Activated CD8-positive, alpha-beta T cell treated with anti-CD3 and anti-CD28 coated beads for 36 hours (primary cell): ENCODE measurements at regions not wholly inside any gene's neighbourhood (a gene's known extent, or its start where the extent isn't known, plus 50 kb on each side); places are given as distances from the start of the nearest gene placed in this dataset.

Source experiments
- ATAC-seq: fragments of 200-7000 bp; cut with Tn5 transposase; one replicate; pipeline ENCODE4 v1.10.0; 2021; ENCODE audit warnings: mild to moderate bottlenecking, moderate library complexity
- CTCF ChIA-PET: fragments of 350-600 bp; sonication (Branson Sonifier 250); formaldehyde crosslinking; loops from one replicate; lab custom pipeline; 2021; ENCODE audit warnings: antibody characterized with exemption; lab: Charles Lee
- POLR2A ChIA-PET: fragments of 350-600 bp; sonication (Branson Sonifier 250); formaldehyde crosslinking; loops from one replicate; lab custom pipeline; 2021; ENCODE audit warnings: antibody characterized with exemption; lab: Charles Lee
- DNase-seq: peaks from one replicate; pipeline ENCODE4 v3.0.0-alpha.2; 2020
- H3K27ac Mint-ChIP-seq: one replicate; pipeline ENCODE4 v1.8.0; 2021; ENCODE audit warnings: mild to moderate bottlenecking, mixed read lengths
- H3K27me3 Mint-ChIP-seq: one replicate; pipeline ENCODE4 v1.8.0; 2021; ENCODE audit warnings: mixed read lengths
- H3K36me3 Mint-ChIP-seq: one replicate; pipeline ENCODE4 v1.8.0; 2021; ENCODE audit warnings: low read depth, mixed read lengths
- H3K4me1 Mint-ChIP-seq: one replicate; pipeline ENCODE4 v1.8.0; 2021; ENCODE audit warnings: low read depth, mixed read lengths
- H3K4me3 Mint-ChIP-seq: one replicate; pipeline ENCODE4 v1.8.0; 2021; ENCODE audit warnings: mild to moderate bottlenecking, moderate library complexity, mixed read lengths
- H3K9me3 Mint-ChIP-seq: one replicate; pipeline ENCODE4 v1.8.0; 2021; ENCODE audit warnings: mixed read lengths
- CTCF ChIP-seq: fragments of 200-600 bp; IDR thresholded peaks from one replicate; pipeline ENCODE4 v1.8.0; 2022; ENCODE audit warnings: antibody characterized with exemption, mild to moderate bottlenecking
- intact Hi-C: fragments of 100-400 bp; cut with micrococcal nuclease; formaldehyde crosslinking; loops from one replicate; pipeline ENCODE4 v1.10.0; 2022

GRCh38 chr9:13478639-13479038, 199.1 kb upstream of the MPDZ start:
- no peak for TF ChIP-seq CTCF
- Mint-ChIP-seq H3K36me3 (no peaks in the 10 kb centered on the region), H3K27ac (no peak overlapping the region), H3K9me3 (peaks cover 15% of the 10 kb centered on the region), H3K4me1 (no peaks in the 10 kb centered on the region), H3K27me3 (no peaks in the 10 kb centered on the region), H3K4me3 (no peak overlapping the region)
- ChIA-PET CTCF (no interaction called here), POLR2A (no interaction called here)
- ATAC-seq: no peak
- intact Hi-C loops: no loop called here
- no peak for DNase-seq

GRCh38 chr9:13478160-13478559, 198.7 kb upstream of the MPDZ start:
- no peaks in the 10 kb centered on the region for H3K27me3 Mint-ChIP-seq
- no peak for TF ChIP-seq CTCF
- CTCF ChIA-PET: no interaction called here
- H3K27ac Mint-ChIP-seq: no peak overlapping the region
- H3K4me1 Mint-ChIP-seq: no peaks in the 10 kb centered on the region
- intact Hi-C loops: no loop called here
- POLR2A ChIA-PET: no interaction called here
- ATAC-seq: no peak
- peaks cover 15% of the 10 kb centered on the region for H3K9me3 Mint-ChIP-seq
- DNase-seq: no peak
- H3K36me3 Mint-ChIP-seq: no peaks in the 10 kb centered on the region
- no peak overlapping the region for H3K4me3 Mint-ChIP-seq

- no peak for TF ChIP-seq CTCF
- ChIA-PET CTCF (no interaction called here), POLR2A (no interaction called here)
- Mint-ChIP-seq H3K27me3 (no peaks in the 10 kb centered on the region), H3K27ac (no peak overlapping the region), H3K4me3 (no peak overlapping the region), H3K9me3 (peaks cover 12% of the 10 kb centered on the region), H3K36me3 (no peaks in the 10 kb centered on the region), H3K4me1 (no peaks in the 10 kb centered on the region)
- intact Hi-C loops: no loop called here
- DNase-seq (no peak), ATAC-seq (no peak)
Observed at GRCh38 chr9:13470836-13471235, 191.3 kb upstream of the MPDZ start.

- POLR2A ChIA-PET: no interaction called here
- ATAC-seq: no peak
Observed at GRCh38 chr9:13467157-13467556, 187.7 kb upstream of the MPDZ start.

GRCh38 chr9:13461414-13461991, 182.0 kb upstream of the MPDZ start:
- no peaks in the 10 kb centered on the region for H3K4me1 Mint-ChIP-seq
- POLR2A ChIA-PET: no interaction called here
- ATAC-seq: no peak
- no peak overlapping the region for H3K27ac Mint-ChIP-seq
- peaks cover 3% of the 10 kb centered on the region for H3K9me3 Mint-ChIP-seq
- no peak for DNase-seq
- CTCF ChIA-PET: no interaction called here
- no peaks in the 10 kb centered on the region for H3K36me3 Mint-ChIP-seq
- no peak for TF ChIP-seq CTCF
- no peaks in the 10 kb centered on the region for H3K27me3 Mint-ChIP-seq
- intact Hi-C loops: no loop called here
- H3K4me3 Mint-ChIP-seq: no peak overlapping the region

More at GRCh38 chr9:13467157-13467556, 187.7 kb upstream of the MPDZ start:
- peaks cover 9% of the 10 kb centered on the region for H3K9me3 Mint-ChIP-seq
- no peaks in the 10 kb centered on the region for H3K36me3 Mint-ChIP-seq
- no peaks in the 10 kb centered on the region for H3K4me1 Mint-ChIP-seq
- no peaks in the 10 kb centered on the region for H3K27me3 Mint-ChIP-seq
- TF ChIP-seq CTCF: no peak
- no peak overlapping the region for H3K27ac Mint-ChIP-seq
- intact Hi-C loops: no loop called here
- CTCF ChIA-PET: interaction anchor here (0.5 kb wide), 1 partner anchor 1034 kb away, joined by 3 read pairs; no protein-coding TSS in a partner anchor
- no peak for DNase-seq
- no peak overlapping the region for H3K4me3 Mint-ChIP-seq
